Activated CD4-positive, alpha-beta T cell treated with anti-CD3 and anti-CD28 coated beads for 24 hours (primary cell): ENCODE measurements at regions not wholly inside any gene's neighbourhood (a gene's known extent, or its start where the extent isn't known, plus 50 kb on each side); places are given as distances from the start of the nearest gene placed in this dataset.
"Not testable (repeated sequence)": the region's sequence is repeated elsewhere in the genome, so short reads cannot be mapped to it uniquely, and the experiment has no call there.

Experiments used
- DNase-seq, 2 donors: peaks; one replicate each; pipeline ENCODE4 v3.0.0-alpha.2; 2020; ENCODE audit warnings: low read depth in 2 of 2

DNA sequence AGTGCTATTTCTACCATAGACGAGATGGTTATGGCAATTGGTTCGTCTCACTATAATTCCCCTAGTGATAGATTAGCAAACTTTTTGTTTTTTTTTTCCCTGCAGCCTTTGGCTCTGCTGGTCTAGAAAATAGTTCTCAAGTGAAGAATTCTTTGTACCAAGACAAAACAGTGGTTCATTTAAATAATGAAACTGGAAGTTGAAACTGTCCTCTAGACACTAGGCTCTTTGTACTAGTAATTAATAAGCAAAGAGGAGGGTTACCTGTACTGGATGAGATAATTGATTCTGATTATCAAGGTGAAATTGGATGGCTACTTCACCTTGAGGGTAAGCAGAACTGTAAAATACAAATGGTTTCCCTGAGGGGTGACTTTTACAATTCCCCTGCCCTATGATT is 156.9 kb upstream of the DCC start:
- DNase-seq: no peak

DNA sequence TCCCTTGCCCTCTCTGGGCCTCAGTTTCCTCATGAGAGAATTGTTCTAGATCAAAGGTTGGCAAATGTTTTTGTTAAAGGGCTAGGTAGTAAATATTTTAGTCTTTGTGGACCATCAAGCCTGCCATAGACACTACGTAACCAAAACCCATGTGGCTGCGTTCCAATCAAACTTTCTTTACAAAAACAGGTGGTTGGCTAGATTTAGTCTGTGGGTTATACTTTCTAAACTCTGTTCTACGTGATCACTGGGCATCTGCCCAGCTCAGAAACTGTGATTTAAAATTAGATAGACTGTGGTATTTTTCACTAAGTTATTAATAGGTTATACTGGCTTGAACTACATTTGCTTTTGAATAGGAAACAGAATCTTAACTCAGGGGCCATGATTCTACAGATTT is 149.8 kb upstream of the DCC start:
- no peak for DNase-seq

GRCh38 chr18:52190631-52191030 is 149.4 kb upstream of the DCC start:
- DNase-seq: no peak

DNA sequence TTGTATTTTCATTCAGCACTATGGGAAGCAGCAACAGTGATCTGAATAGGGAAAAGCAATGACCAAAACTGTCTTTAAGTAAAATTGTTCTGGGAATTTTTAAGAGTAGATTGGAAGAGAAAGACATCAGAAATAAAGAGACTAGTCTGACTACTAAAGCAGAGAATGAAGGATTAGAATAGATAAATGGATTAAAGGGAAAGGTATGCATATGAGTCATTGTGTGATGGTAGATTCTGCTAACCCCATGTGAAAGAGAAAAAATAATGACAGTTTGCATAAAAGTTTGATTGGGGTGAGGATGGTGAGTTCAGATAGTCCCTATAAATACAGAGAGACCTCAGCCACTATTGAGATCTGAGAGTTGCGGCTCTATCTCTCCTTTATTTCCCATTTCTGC is 139.6 kb upstream of the DCC start:
- no peak for DNase-seq

GRCh38 chr18:52200921-52201663 is 138.9 kb upstream of the DCC start:
- DNase-seq: no peak

DNA sequence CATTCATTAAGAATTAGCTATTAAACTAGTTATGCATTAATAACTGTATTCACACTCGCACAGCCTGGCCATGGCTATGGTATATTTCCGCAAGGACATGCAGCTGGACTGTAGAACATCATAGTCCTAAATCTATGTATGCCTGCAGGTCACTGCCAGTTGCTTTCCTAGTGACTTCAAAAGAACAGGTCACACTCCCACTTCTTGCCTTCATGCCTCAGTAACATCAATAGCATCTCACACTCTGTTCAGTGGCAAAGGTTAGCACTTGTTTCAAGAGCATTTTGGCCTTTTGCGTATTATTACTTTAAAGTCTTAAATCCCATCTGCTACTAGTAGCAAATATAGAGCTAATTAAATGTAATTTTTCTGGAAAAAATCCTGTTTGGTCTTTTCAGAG is 131.4 kb upstream of the DCC start:
- no peak for DNase-seq

GRCh38 chr18:52216109-52216508 is 123.9 kb upstream of the DCC start:
- DNase-seq: no peak

DNA sequence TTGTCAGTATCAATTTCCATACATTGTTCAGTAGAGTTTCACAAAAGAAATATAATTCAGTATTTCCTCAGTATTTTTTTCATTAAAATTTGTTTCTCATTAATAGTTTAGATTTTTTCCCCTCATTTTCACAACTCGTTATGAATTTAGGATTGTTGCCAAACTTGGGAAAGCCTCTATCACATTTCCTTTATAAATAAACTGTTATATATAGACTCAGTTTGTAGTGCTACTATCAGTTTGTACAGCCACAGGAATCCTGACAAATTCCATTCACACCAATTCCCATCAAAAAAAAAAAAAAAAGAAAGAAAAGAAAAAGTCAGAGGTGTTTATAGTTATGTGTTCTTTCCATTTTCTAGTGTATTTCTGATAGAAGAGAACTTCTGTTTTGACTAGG is 123.3 kb upstream of the DCC start:
- DNase-seq: no peak

GRCh38 chr18:52219102-52219501 is 120.9 kb upstream of the DCC start:
- no peak for DNase-seq

DNA sequence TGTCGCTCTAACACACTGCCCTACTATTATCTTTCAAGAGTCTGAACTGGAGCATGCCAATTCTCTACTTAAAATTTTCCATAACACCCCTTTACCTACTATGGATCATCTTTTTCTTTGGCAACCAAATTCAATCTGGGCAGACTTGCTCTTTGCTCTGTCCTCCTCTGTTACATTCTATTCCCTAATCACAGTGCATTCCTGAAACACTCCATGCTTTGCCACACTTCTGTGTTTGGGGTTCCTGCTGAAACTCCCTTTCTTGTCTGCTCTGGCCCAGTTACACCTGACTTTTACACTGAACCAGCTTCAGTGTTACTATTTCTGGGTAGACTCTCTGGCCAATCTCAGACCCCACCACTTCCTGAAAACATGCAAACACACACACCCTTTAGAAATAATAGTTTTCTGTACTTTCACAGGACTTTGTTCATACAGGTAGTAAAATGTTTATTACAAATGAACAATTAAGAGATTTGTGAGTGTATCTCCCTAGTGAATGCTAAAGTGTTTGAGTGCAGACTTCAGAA is 119.9 kb upstream of the DCC start:
- no peak for DNase-seq

- DNase-seq: no peak
Measured at GRCh38 chr18:52222211-52222610, 117.8 kb upstream of the DCC start.

- DNase-seq: no peak
Measured at GRCh38 chr18:52227536-52227935, 112.5 kb upstream of the DCC start.

DNA sequence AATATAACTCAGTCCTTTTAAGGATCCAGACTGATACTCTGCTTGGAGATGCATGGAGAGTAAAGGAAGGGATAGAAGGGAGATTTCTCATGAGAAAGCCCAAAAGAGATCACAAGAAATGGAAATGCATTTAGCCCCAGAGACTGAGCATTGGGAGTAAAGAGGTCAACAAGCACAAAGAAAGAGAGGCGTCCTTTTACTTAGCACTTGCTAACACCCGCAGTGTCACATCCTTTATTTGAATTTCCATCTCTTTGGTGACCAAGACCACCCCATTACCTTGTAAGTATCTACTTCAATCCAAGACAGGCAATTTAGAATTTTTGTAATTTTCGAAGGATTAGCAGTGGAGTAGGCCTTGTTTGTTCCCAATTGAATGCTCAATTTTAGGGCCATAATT is 111.8 kb upstream of the DCC start:
- no peak for DNase-seq

DNA sequence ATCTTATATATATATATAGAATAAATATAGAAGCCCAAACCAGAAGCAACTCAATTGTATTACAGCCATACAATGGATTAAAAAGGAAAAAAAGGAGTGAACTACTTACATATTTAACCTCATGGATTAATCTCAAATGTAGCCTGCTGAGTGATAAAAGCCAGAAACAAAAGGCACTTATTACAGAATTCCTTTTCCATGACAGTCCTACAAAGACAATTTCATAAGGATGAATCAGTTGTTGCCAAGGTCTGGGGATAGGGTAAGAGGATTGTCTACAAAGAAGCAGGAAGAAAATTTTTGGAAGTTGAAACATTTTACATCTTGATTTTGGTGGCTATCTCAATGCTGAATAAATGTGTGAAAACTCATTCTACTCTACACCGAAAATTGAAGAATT is 103.9 kb upstream of the DCC start:
- no peak for DNase-seq

GRCh38 chr18:52237551-52237950 is 102.4 kb upstream of the DCC start:
- DNase-seq: no peak

DNA sequence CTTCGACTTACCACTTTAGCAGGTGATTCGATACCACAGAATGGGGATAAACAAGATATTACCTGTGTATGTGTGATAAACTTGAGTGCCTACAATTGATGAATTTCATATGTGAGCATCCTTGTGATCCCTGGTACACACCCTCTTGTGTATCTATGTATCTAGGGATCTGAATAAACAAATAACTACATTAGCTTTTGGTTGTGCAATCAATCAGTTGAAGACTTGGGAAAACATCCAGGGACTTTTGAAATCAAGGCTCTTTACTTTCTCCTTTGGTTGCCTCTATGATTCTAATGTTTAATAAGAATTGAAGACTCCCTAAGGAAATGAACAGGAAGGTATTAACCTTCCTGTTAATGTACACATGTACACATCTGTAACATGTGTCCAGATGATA is 97.3 kb upstream of the DCC start:
- no peak for DNase-seq

DNA sequence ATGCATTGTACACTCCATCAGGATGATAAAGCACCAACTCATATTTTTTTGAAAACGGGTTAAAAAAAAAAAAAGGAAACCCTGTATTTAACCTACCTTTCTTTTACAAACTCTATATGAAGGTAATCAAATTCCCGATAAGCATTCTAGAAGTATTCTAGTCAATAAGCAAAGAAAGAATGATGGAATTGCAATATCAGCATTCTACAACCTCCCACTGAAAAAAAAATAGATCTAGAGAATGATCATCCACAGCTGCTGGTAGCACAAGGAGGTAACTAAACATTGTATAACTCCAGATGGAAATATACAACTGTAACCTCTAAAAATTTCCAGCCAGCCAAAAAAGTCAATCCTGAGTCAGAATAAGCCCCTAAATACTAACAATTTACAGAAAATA is 95.3 kb upstream of the DCC start:
- DNase-seq: no peak

GRCh38 chr18:52254367-52254766 is 85.6 kb upstream of the DCC start:
- DNase-seq: no peak

- not testable (repeated sequence) for DNase-seq
Measured at GRCh38 chr18:52257417-52257816, 82.6 kb upstream of the DCC start.

- DNase-seq: no peak
Measured at GRCh38 chr18:52275817-52276216, 64.2 kb upstream of the DCC start.

- DNase-seq: no peak
Measured at GRCh38 chr18:52277785-52278184, 62.2 kb upstream of the DCC start.

DNA sequence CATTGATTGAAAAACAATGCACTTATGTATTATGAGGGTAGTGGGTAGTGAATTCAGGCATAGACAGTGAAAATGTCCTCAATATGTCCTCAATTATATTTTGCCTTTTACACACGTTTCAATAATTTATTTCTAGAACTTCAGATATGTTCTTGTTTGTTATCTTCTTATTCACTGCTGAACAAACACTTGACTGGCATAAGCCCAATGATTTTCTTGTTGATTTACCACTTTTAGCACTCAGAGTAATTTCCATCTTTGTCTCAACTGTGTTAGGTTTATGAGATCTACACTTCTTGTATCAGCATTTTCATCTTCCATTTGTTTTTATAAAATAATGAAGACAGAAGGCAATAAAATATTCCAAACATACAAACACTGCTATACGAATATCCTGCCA is 61.8 kb upstream of the DCC start:
- DNase-seq: no peak

DNA sequence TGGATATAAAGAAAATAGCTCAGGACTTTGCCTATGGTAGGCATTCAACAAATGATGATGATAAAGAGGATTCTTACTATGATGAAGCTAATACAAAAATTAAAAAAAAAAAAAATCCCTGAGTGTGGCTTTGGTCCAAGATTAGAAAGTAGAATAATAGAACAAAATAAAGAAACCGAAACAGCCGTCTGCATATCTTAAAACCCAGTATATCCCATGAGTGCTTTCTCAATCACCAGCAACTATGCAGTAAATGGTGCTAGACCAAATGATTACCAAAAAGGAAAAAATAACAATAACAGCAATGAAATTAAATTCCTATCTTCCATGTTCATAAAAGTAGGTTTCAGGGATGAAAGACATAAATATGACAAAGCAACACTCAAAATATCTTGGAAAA is 59.3 kb upstream of the DCC start:
- no peak for DNase-seq

- DNase-seq: no peak
Measured at GRCh38 chr18:52283927-52284326, 56.1 kb upstream of the DCC start.
